Stomach smooth muscle (tissue), 2 donors: ENCODE measurements at regions not wholly inside any gene's neighbourhood (a gene's known extent, or its start where the extent isn't known, plus 50 kb on each side); places are given as distances from the start of the nearest gene placed in this dataset.

ENCODE experiments used
- H3K27ac ChIP-seq: one replicate; pipeline ENCODE4 v1.7.0; 2013; ENCODE audit warnings: mild to moderate bottlenecking, low read length, inconsistent platforms
- H3K27me3 ChIP-seq, 2 donors: one replicate each; pipeline ENCODE4 v1.7.0; 2013; ENCODE audit warnings: low read length in 2 of 2; ENCODE audit not compliant: insufficient read depth in 2 of 2, control insufficient read depth in 1 of 2
- H3K36me3 ChIP-seq, 2 donors: one replicate each; pipeline ENCODE4 v1.7.0; 2013; ENCODE audit warnings: low read length in 2 of 2; ENCODE audit not compliant: control insufficient read depth in 2 of 2, insufficient read depth in 2 of 2
- H3K4me1 ChIP-seq: one replicate; pipeline ENCODE4 v1.7.0; 2013; ENCODE audit warnings: low read length; ENCODE audit not compliant: control insufficient read depth, insufficient read depth
- H3K4me3 ChIP-seq, 2 donors: one replicate each; pipeline ENCODE4 v1.7.0; 2013; ENCODE audit warnings: low read length in 2 of 2
- H3K9ac ChIP-seq, 2 donors: one replicate each; pipeline ENCODE4 v1.7.0; 2013; ENCODE audit warnings: low read length in 2 of 2, mild to moderate bottlenecking in 1 of 2
- H3K9me3 ChIP-seq, 2 donors: one replicate each; pipeline ENCODE4 v1.7.0; 2013; ENCODE audit warnings: low read length in 2 of 2; ENCODE audit not compliant: control insufficient read depth in 2 of 2
- donor health status: healthy.
- donor health status: Pancreatic carcinoma.

- no peaks in the 10 kb centered on the region for H3K36me3 ChIP-seq
- no peak overlapping the region for H3K27ac ChIP-seq
- no peak overlapping the region for H3K4me3 ChIP-seq
- no peaks in the 10 kb centered on the region for H3K9me3 ChIP-seq
- no peaks in the 10 kb centered on the region for H3K27me3 ChIP-seq
- no peaks in the 10 kb centered on the region for H3K4me1 ChIP-seq
- no peak overlapping the region for H3K9ac ChIP-seq
Measured at GRCh38 chr3:73718326-73719110, 93.8 kb upstream of the PDZRN3 start.

- H3K9me3 ChIP-seq: no peaks in the 10 kb centered on the region
- H3K36me3 ChIP-seq: no peaks in the 10 kb centered on the region
- no peaks in the 10 kb centered on the region for H3K4me1 ChIP-seq
- no peaks in the 10 kb centered on the region for H3K27me3 ChIP-seq
- no peak overlapping the region for H3K4me3 ChIP-seq
- no peak overlapping the region for H3K27ac ChIP-seq
- no peak overlapping the region for H3K9ac ChIP-seq
Measured at GRCh38 chr3:73716418-73716817, 91.7 kb upstream of the PDZRN3 start.

GRCh38 chr3:73710340-73710739, 85.6 kb upstream of the PDZRN3 start:
- no peak overlapping the region for H3K9ac ChIP-seq
- no peak overlapping the region for H3K4me3 ChIP-seq

GRCh38 chr3:73709712-73710111, 85.0 kb upstream of the PDZRN3 start:
- Histone ChIP-seq H3K4me1 (no peaks in the 10 kb centered on the region), H3K9ac (no peak overlapping the region), H3K4me3 (no peak overlapping the region), H3K27me3 (no peaks in the 10 kb centered on the region), H3K27ac (no peak overlapping the region), H3K36me3 (no peaks in the 10 kb centered on the region), H3K9me3 (no peaks in the 10 kb centered on the region)

More at GRCh38 chr3:73710340-73710739, 85.6 kb upstream of the PDZRN3 start:
- Histone ChIP-seq H3K36me3 (no peaks in the 10 kb centered on the region), H3K27ac (no peak overlapping the region), H3K9me3 (no peaks in the 10 kb centered on the region), H3K4me1 (no peaks in the 10 kb centered on the region), H3K27me3 (no peaks in the 10 kb centered on the region)

- no peaks in the 10 kb centered on the region for H3K27me3 ChIP-seq
- H3K36me3 ChIP-seq: no peaks in the 10 kb centered on the region
- H3K4me1 ChIP-seq: no peaks in the 10 kb centered on the region
- no peaks in the 10 kb centered on the region for H3K9me3 ChIP-seq
- no peak overlapping the region for H3K4me3 ChIP-seq
- H3K9ac ChIP-seq: no peak overlapping the region
- no peak overlapping the region for H3K27ac ChIP-seq
Measured at GRCh38 chr3:73708956-73709355, 84.2 kb upstream of the PDZRN3 start.

GRCh38 chr3:73707772-73708171, 83.0 kb upstream of the PDZRN3 start:
- H3K4me1 ChIP-seq: no peaks in the 10 kb centered on the region
- H3K27ac ChIP-seq: no peak overlapping the region
- H3K9ac ChIP-seq: no peak overlapping the region
- H3K9me3 ChIP-seq: no peaks in the 10 kb centered on the region
- H3K36me3 ChIP-seq: no peaks in the 10 kb centered on the region
- no peaks in the 10 kb centered on the region for H3K27me3 ChIP-seq
- no peak overlapping the region for H3K4me3 ChIP-seq

- no peaks in the 10 kb centered on the region for H3K27me3 ChIP-seq
- no peak overlapping the region for H3K4me3 ChIP-seq
- no peak overlapping the region for H3K27ac ChIP-seq
- H3K4me1 ChIP-seq: no peaks in the 10 kb centered on the region
- no peaks in the 10 kb centered on the region for H3K9me3 ChIP-seq
- H3K9ac ChIP-seq: no peak overlapping the region
- no peaks in the 10 kb centered on the region for H3K36me3 ChIP-seq
Measured at GRCh38 chr3:73706771-73707170, 82.0 kb upstream of the PDZRN3 start.

- no peaks in the 10 kb centered on the region for H3K4me1 ChIP-seq
- no peak overlapping the region for H3K27ac ChIP-seq
- H3K9me3 ChIP-seq: no peaks in the 10 kb centered on the region
- no peak overlapping the region for H3K4me3 ChIP-seq
- no peaks in the 10 kb centered on the region for H3K36me3 ChIP-seq
- no peak overlapping the region for H3K9ac ChIP-seq
- no peaks in the 10 kb centered on the region for H3K27me3 ChIP-seq
Measured at GRCh38 chr3:73705792-73706191, 81.1 kb upstream of the PDZRN3 start.

- H3K4me3 ChIP-seq: no peak overlapping the region
- H3K27me3 ChIP-seq: no peaks in the 10 kb centered on the region
- H3K27ac ChIP-seq: no peak overlapping the region
- no peaks in the 10 kb centered on the region for H3K4me1 ChIP-seq
- no peaks in the 10 kb centered on the region for H3K9me3 ChIP-seq
- no peak overlapping the region for H3K9ac ChIP-seq
- H3K36me3 ChIP-seq: no peaks in the 10 kb centered on the region
Measured at GRCh38 chr3:73699327-73699726, 74.6 kb upstream of the PDZRN3 start.

- Histone ChIP-seq H3K4me3 (no peak overlapping the region), H3K9ac (no peak overlapping the region), H3K4me1 (no peaks in the 10 kb centered on the region)
Measured at GRCh38 chr3:73697020-73697419, 72.3 kb upstream of the PDZRN3 start.

GRCh38 chr3:73695841-73696240, 71.1 kb upstream of the PDZRN3 start:
- Histone ChIP-seq H3K27ac (no peak overlapping the region), H3K9ac (no peak overlapping the region), H3K4me1 (no peaks in the 10 kb centered on the region), H3K4me3 (no peak overlapping the region), H3K9me3 (no peaks in the 10 kb centered on the region), H3K27me3 (no peaks in the 10 kb centered on the region), H3K36me3 (no peaks in the 10 kb centered on the region)

More at GRCh38 chr3:73697020-73697419, 72.3 kb upstream of the PDZRN3 start:
- Histone ChIP-seq H3K9me3 (no peaks in the 10 kb centered on the region), H3K27ac (no peak overlapping the region), H3K36me3 (no peaks in the 10 kb centered on the region), H3K27me3 (no peaks in the 10 kb centered on the region)
